Transverse colon (tissue), 4 donors: ENCODE measurements at regions not wholly inside any gene's neighbourhood (a gene's known extent, or its start where the extent isn't known, plus 50 kb on each side); places are given as distances from the start of the nearest gene placed in this dataset.

Experiments used
- DNase-seq: peaks from one replicate; pipeline ENCODE4 v3.0.0-alpha.2; 2019
- H3K27ac ChIP-seq, 4 donors: fragments of 200-600 bp; sonication (generic); 2 replicates each; pipeline ENCODE4 v1.5.1; 2016 to 2018; ENCODE audit warnings: inconsistent platforms in 4 of 4
- H3K27me3 ChIP-seq: fragments of 200-600 bp; sonication (generic); 2 replicates; pipeline ENCODE4 v1.5.1; 2017; ENCODE audit warnings: inconsistent platforms
- H3K36me3 ChIP-seq, 4 donors: fragments of 200-600 bp; sonication (generic); 2 replicates each; pipeline ENCODE4 v1.5.1; 2017 to 2019; ENCODE audit warnings: inconsistent platforms in 4 of 4
- H3K4me1 ChIP-seq, 4 donors: fragments of 200-600 bp; sonication (generic); 2 replicates each; pipeline ENCODE4 v1.5.1; 2017 to 2020; ENCODE audit warnings: inconsistent platforms in 4 of 4
- H3K4me3 ChIP-seq, 4 donors: fragments of 200-600 bp; sonication (generic); 1 replicate in 1 of 4; 2 replicates in 3 of 4; pipeline versions ENCODE4 v1.5.1 to v1.6.1; 2017 to 2019; ENCODE audit warnings: inconsistent platforms in 4 of 4
- H3K9me3 ChIP-seq, 2 donors: fragments of 200-600 bp; sonication (generic); 2 replicates each; pipeline ENCODE4 v1.5.1; 2017 to 2019; ENCODE audit warnings: inconsistent platforms in 2 of 2
- CTCF ChIP-seq, 5 experiments: fragments of 200-600 bp in 3 of 5; fragments of 450-650 bp in 2 of 5; sonication (generic) in 3 of 5; IDR thresholded peaks; 1 replicate in 2 of 5; 2 replicates in 3 of 5; pipeline ENCODE4 v1.5.1; 2016 to 2017; ENCODE audit warnings: antibody characterized with exemption in 5 of 5, inconsistent platforms in 3 of 5, mild to moderate bottlenecking in 2 of 5, moderate library complexity in 1 of 5
- EP300 ChIP-seq: sonication (generic); formaldehyde crosslinking; IDR thresholded peaks from one replicate; pipeline ENCODE4 v1.6.1; 2017; ENCODE audit warnings: antibody characterized with exemption, low read depth
- POLR2A ChIP-seq: fragments of 450-650 bp; IDR thresholded peaks from one replicate; pipeline ENCODE4 v1.6.1; 2016; ENCODE audit warnings: antibody characterized with exemption, mild to moderate bottlenecking, moderate library complexity
- POLR2AphosphoS5 ChIP-seq, 3 donors: sonication (generic); formaldehyde crosslinking; IDR thresholded peaks; one replicate each; pipeline ENCODE4 v1.6.1; 2016; ENCODE audit warnings: antibody characterized with exemption in 3 of 3
- WGBS, 2 donors: methylation state at CpG; one replicate each; pipeline ENCODE4 v1.1.5; 2018; ENCODE audit warnings: low coverage in 1 of 2; 5-methylcytosine and 5-hydroxymethylcytosine counted together
- in situ Hi-C, 4 donors: fragments of 200-750 bp; cut with MboI; loops; one replicate each; pipeline versions ENCODE4 v1.15.0 to v1.15.1; 2017; ENCODE audit warnings: low sequenced_read_pairs in 3 of 4, low pct_ligation_motif_present in 1 of 4, low pct_unique_long_range_greater_than_20kb in 1 of 4
- intact Hi-C: fragments of 100-400 bp; cut with DNase I; formaldehyde crosslinking; loops from one replicate; pipeline ENCODE4 v1.15.1; 2023; ENCODE audit warnings: low total_unique reads

DNA sequence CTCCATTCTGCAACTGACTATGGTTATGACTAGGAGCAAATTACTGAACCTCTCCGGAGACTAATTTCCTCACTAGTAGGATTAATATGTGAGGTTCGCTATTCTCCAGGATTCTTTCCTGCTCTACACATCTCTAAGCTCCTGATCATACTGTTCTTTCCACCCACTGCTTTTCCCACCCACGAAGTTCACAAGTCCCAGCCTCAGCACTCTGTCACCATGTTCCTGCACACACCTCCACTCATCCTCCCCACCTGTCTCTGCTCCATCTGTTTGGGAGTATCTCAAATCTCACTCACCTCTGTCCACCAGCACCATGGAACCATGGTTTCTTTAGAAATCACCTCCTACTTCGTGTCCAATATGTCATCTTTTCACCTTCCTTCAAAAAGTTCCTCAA is 185.3 kb downstream of the LRATD1 start:
- TF ChIP-seq POLR2AphosphoS5 (IDR thresholded peaks at IDR 0.05), result no peak
- TF ChIP-seq POLR2A, result no peak
- no peak for TF ChIP-seq CTCF (IDR thresholded peaks at IDR 0.05)
- no peak for TF ChIP-seq EP300
- no peak overlapping the region for H3K27ac ChIP-seq
- H3K4me3 ChIP-seq, result no peak overlapping the region
- in situ Hi-C loops, result no loop called here
- intact Hi-C loops, result no loop called here
- no peaks in the 10 kb centered on the region for H3K36me3 ChIP-seq
- H3K9me3 ChIP-seq, result no peaks in the 10 kb centered on the region
- 74 to 82% methylated on average over 4 of the region's 4 CpGs for WGBS, 2 donors
- no peak for DNase-seq
- no peaks in the 10 kb centered on the region for H3K27me3 ChIP-seq
- no peaks in the 10 kb centered on the region for H3K4me1 ChIP-seq

DNA sequence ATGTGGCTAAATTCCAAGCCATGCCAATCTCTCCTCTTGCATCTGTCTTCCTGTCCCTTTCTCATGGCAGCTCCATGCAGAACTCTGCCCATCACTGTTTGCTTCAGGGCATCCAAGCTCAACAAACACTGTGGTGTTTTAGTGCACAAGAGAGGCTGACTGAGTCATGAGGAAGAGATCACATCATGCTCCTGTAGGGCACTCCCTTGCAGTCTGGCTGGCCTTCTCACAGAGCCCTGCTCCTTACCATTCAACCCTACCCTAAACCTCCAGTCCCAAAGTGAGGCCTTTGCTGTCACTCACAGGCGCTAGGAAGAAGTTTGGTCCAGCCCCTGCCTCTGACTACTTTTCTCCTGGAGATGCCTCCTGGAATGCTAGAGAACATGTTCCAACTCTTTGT is 194.0 kb downstream of the LRATD1 start:
- Histone ChIP-seq H3K27me3 (no peaks in the 10 kb centered on the region), H3K9me3 (no peaks in the 10 kb centered on the region), H3K27ac (no peak overlapping the region), H3K4me3 (no peak overlapping the region), H3K36me3 (no peaks in the 10 kb centered on the region), H3K4me1 (no peaks in the 10 kb centered on the region)
- WGBS, 2 donors, result 86% methylated on average over 1 of the region's 1 CpG
- in situ Hi-C loops, result no loop called here
- DNase-seq, result no peak
- intact Hi-C loops, result no loop called here
- TF ChIP-seq EP300, result no peak
- TF ChIP-seq POLR2A, result no peak
- no peak for TF ChIP-seq CTCF (IDR thresholded peaks at IDR 0.05)
- TF ChIP-seq POLR2AphosphoS5 (IDR thresholded peaks at IDR 0.05), result no peak

DNA sequence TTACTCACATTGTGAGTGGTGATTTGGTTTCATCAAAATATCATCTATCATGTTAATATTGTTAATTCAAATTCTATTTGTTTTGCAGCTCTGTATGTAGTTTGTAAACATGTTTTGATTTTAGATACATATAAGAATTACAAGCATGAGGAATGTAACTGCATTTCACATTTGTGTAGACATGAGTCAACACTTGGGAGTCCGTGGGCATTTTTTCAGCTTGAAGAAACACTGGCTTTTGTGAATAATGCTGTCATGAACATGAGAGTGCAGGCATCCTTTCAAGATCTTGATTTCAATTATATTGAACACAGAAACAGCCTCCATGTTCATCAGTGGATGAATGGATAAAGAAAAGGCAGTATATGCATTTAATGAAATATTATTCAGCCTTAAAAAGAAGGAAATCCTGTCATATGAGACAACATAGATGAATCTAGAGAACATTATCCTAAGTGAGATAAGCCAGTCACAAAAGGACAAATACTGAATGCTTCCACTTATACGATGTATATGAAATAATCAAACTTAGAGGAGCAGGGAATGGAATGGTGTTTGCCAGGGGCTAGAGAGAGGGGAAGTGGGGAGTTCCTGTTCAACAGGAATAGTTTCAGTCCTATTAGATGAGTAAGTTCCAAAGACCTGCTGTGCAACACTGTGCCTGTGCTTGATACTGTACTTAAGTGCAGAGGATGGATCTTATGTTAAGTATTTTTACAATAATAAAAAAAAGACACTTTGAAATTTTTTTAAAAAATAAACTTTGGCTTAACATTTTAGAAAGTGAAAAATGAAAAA is 194.9 kb downstream of the LRATD1 start:
- Histone ChIP-seq H3K27me3 (no peaks in the 10 kb centered on the region), H3K4me1 (no peaks in the 10 kb centered on the region), H3K27ac (no peak overlapping the region), H3K4me3 (no peak overlapping the region), H3K9me3 (no peaks in the 10 kb centered on the region), H3K36me3 (no peaks in the 10 kb centered on the region)
- no peak for DNase-seq
- 67 to 77% methylated on average over 2 of the region's 2 CpGs for WGBS, 2 donors
- in situ Hi-C loops, result no loop called here
- intact Hi-C loops, result no loop called here
- TF ChIP-seq EP300, result no peak
- no peak for TF ChIP-seq POLR2AphosphoS5 (IDR thresholded peaks at IDR 0.05)
- no peak for TF ChIP-seq POLR2A
- no peak for TF ChIP-seq CTCF (IDR thresholded peaks at IDR 0.05)

- H3K9me3 ChIP-seq, result no peaks in the 10 kb centered on the region
- TF ChIP-seq POLR2AphosphoS5 (IDR thresholded peaks at IDR 0.05), result no peak
- TF ChIP-seq POLR2A, result no peak
- TF ChIP-seq EP300, result no peak
- no peak for TF ChIP-seq CTCF (IDR thresholded peaks at IDR 0.05)
- H3K4me3 ChIP-seq, result no peak overlapping the region
- H3K4me1 ChIP-seq, result no peaks in the 10 kb centered on the region
- no peaks in the 10 kb centered on the region for H3K27me3 ChIP-seq
- 56 to 90% methylated on average over 1 of the region's 1 CpG for WGBS, 2 donors
- intact Hi-C loops (no loop called here), in situ Hi-C loops (no loop called here)
- H3K27ac ChIP-seq, result no peak overlapping the region
- H3K36me3 ChIP-seq, result no peaks in the 10 kb centered on the region
- DNase-seq, result no peak
These were observed 195.7 kb downstream of the LRATD1 start for GRCh38 chr2:14828223-14828622.
